GM19452 (cell line): ENCODE measurements at regions not wholly inside any gene's neighbourhood (a gene's known extent, or its start where the extent isn't known, plus 50 kb on each side); places are given as distances from the start of the nearest gene placed in this dataset.

Source experiments
- ATAC-seq: cut with Tn5 transposase; IDR thresholded peaks from one replicate; pipeline ENCODE4 v1.9.1; 2021; ENCODE audit not compliant: unreplicated experiment

- no peak for ATAC-seq
These were observed 476.5 kb downstream of the GPAM start for GRCh38 chr10:111707076-111707475.

GRCh38 chr10:111709603-111710002, 474.0 kb downstream of the GPAM start:
- ATAC-seq = no peak

GRCh38 chr10:111716032-111716431, 467.5 kb downstream of the GPAM start:
- no peak for ATAC-seq

GRCh38 chr10:111724121-111724520, 459.4 kb downstream of the GPAM start:
- ATAC-seq = no peak

- no peak for ATAC-seq
These were observed 458.5 kb downstream of the GPAM start for GRCh38 chr10:111725050-111725449.

- ATAC-seq = no peak
These were observed 451.3 kb downstream of the GPAM start for GRCh38 chr10:111732166-111732785.

GRCh38 chr10:111739125-111739873, 444.3 kb downstream of the GPAM start:
- no peak for ATAC-seq

- no peak for ATAC-seq
These were observed 443.8 kb downstream of the GPAM start for GRCh38 chr10:111739874-111740139.

- ATAC-seq = no peak
These were observed 437.6 kb downstream of the GPAM start for GRCh38 chr10:111745982-111746381.

- ATAC-seq = no peak
These were observed 435.8 kb downstream of the GPAM start for GRCh38 chr10:111747751-111748150.

GRCh38 chr10:111748184-111748583, 435.4 kb downstream of the GPAM start:
- ATAC-seq = no peak

- ATAC-seq = no peak
These were observed 433.3 kb downstream of the GPAM start for GRCh38 chr10:111750165-111750849.

- ATAC-seq = peak; percentile 65
These were observed 427.1 kb downstream of the GPAM start for GRCh38 chr10:111756217-111757061.

- no peak for ATAC-seq
These were observed 425.0 kb downstream of the GPAM start for GRCh38 chr10:111758593-111758992.

- no peak for ATAC-seq
These were observed 421.5 kb downstream of the GPAM start for GRCh38 chr10:111762114-111762513.

- no peak for ATAC-seq
These were observed 418.3 kb downstream of the GPAM start for GRCh38 chr10:111765216-111765615.

- ATAC-seq = no peak
These were observed 417.1 kb downstream of the GPAM start for GRCh38 chr10:111766464-111766863.

GRCh38 chr10:111767661-111768060, 415.9 kb downstream of the GPAM start:
- no peak for ATAC-seq

- no peak for ATAC-seq
These were observed 409.6 kb downstream of the GPAM start for GRCh38 chr10:111773950-111774349.

GRCh38 chr10:111774486-111774885, 409.1 kb downstream of the GPAM start:
- no peak for ATAC-seq

GRCh38 chr10:111784436-111784835, 399.1 kb downstream of the GPAM start:
- no peak for ATAC-seq
